ENCODE measurements at regions not wholly inside any gene's neighbourhood (a gene's known extent, or its start where the extent isn't known, plus 50 kb on each side); places are given as distances from the start of the nearest gene placed in this dataset.
"Not testable (repeated sequence)": the region's sequence is repeated elsewhere in the genome, so short reads cannot be mapped to it uniquely, and the experiment has no call there.

DNA sequence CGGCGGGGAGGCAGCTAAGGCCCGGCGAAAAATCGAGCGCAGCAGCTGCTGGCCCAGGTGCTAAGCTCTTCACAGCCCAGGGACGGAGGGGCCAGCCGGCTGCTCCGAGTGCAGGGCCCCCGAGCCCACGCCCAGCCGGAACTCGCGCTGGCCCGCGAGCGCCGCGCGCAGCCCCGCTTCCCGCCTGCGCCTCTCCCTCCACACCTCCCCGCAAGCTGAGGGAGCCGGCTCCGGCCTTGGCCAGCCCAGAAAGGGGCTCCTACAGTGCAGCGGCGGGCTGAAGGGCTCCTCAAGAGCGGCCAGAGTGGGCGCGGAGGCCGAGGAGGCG, 591.7 kb downstream of the TRIB2 start:
- not testable (repeated sequence) for TF ChIP-seq BHLHE40 (IDR thresholded peaks at IDR 0.05; ENCODE audit: borderline replicate concordance); HDGF (IDR thresholded peaks at IDR 0.05; ENCODE audit: borderline replicate concordance); FOXA1 (IDR thresholded peaks at IDR 0.05); NFRKB (IDR thresholded peaks at IDR 0.05); SP1 (IDR thresholded peaks at IDR 0.05); ZNF384 (IDR thresholded peaks at IDR 0.05); PKNOX1 (IDR thresholded peaks at IDR 0.05); CTBP1 (IDR thresholded peaks at IDR 0.05; ENCODE audit: borderline replicate concordance); FOXM1 (IDR thresholded peaks at IDR 0.05; ENCODE audit: borderline replicate concordance); ARNT (IDR thresholded peaks at IDR 0.05); FOXK2 (IDR thresholded peaks at IDR 0.05)

Measured in HEK293T (cell line).